ENCODE measurements at regions not wholly inside any gene's neighbourhood (a gene's known extent, or its start where the extent isn't known, plus 50 kb on each side); places are given as distances from the start of the nearest gene placed in this dataset.

- no peak for DNase-seq
Observed at GRCh38 chr7:115883629-115884028, 146.9 kb downstream of the TFEC start.

DNA sequence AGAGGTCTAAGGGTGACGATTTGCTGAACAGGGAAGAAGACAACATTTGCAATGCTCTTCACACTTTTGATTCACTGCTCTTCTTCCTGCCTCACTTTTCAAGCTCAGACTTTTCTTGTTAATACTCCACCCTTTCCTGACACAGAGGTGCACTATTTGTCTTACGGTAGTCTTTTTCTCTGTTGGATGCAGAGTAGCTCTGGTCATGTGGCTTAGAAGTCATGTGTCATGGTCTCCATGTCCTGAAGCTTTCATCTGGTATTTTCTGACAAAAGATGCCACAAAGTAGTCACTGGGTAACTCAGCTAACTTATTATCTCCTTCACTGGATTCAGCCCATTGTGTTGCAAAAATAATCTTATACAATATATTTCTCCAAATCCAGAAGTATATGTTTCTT, 149.1 kb downstream of the TFEC start:
- no peak for DNase-seq

DNA sequence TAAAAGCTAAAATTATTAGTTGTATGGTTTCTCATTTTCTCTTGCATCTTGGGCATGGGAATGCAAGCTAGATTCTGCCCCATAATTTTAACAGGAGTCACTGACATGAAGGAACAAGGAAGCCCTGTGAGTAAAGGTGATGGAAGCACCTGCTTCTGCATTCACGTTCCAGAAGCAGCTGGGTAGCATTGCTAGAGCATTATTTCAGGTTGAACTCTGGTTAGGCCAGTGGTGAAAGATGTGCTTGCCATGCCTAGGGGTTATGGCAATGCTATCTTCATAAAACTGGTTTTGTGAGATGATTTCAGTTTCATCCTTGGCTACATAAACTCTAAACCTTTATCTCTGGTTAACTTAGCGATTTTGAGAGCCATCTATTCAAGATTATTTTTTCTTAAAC, 151.4 kb downstream of the TFEC start:
- no peak for DNase-seq

DNA sequence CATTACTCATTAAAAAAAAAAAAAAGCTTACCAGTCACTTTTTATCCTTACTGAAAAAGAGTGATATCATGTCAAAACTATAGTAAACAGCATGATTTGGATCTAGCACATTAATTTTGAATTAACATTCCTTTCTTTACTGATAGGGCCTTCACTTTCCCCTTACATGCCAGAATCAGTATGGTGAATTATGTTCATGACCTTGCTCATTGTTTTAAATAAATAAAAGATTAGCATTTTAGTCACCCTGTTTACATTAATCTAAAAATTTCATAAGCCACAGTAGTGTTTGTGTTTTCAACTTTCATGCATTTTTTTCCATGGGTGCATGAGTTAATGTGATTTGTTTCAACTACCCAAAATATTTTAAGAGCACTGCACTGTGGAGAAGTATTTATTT, 160.8 kb downstream of the TFEC start:
- no peak for DNase-seq

DNA sequence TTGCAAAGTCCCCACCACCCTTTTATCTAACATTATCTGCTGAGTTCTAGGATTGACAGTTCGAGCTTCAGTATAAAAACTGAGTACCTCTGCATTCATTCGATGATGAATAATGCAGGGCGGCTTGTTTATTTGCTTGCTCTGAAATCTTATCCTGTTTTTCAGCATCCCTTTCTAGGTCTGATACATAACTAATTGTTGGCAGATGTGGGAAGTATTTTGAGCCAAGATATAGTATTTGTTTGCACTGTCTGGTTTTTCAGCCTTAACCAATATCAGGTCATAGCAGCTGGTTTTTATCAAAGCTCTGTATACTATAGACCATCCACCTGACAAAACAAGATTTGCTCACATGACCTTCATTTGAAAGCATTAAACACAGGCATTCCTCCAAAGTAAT, 161.4 kb downstream of the TFEC start:
- DNase-seq, result no peak

- no peak for DNase-seq
Observed at GRCh38 chr7:115868369-115868768, 162.2 kb downstream of the TFEC start.

- DNase-seq, result no peak
Observed at GRCh38 chr7:115864082-115864481, 166.5 kb downstream of the TFEC start.

DNA sequence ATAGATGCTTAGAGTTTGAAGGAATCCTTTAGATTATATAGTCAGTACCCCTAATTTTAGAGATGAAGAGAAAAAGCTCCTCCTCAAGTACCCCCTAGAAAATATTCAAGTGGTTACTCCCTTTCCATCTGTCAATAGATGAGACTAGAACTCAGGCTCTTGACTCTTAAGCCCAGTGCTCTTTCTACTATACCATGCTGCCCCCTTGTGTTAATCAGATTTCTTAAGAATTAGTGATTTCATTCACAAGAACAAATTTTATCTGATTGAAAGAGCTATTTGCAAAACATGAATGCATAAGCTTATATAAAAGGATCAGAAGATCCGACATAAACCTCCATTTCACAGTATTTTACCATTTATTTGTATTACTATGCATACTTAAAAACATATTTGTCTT, 179.3 kb downstream of the TFEC start:
- peak; percentile 33 for DNase-seq

- DNase-seq, result no peak
Observed at GRCh38 chr7:115850774-115851173, 179.8 kb downstream of the TFEC start.

DNA sequence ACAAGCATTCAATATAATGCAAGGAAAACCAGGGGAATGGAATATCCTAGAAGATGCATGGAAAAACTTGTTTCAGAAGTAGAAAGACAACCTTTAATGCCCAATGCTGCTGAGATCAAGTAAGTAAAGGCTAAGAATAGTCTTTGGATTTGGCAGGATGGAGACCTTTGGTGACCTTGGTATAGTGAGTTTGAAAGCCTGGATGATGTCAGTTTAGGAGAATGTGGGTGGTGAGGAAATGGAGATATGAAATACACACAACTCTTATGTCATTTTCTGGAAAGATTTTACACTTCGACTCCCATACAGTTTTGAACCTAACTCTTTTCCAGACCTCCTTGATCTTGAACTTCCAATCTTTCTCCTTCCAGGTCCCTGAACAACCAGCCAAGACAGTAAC, 185.7 kb downstream of the TFEC start:
- no peak for DNase-seq

GRCh38 chr7:115840702-115841101, 189.9 kb downstream of the TFEC start:
- DNase-seq, result no peak

- DNase-seq, result no peak
Observed at GRCh38 chr7:115838829-115839228, 191.7 kb downstream of the TFEC start.

- no peak for DNase-seq
Observed at GRCh38 chr7:115831371-115831770, 199.2 kb downstream of the TFEC start.

DNA sequence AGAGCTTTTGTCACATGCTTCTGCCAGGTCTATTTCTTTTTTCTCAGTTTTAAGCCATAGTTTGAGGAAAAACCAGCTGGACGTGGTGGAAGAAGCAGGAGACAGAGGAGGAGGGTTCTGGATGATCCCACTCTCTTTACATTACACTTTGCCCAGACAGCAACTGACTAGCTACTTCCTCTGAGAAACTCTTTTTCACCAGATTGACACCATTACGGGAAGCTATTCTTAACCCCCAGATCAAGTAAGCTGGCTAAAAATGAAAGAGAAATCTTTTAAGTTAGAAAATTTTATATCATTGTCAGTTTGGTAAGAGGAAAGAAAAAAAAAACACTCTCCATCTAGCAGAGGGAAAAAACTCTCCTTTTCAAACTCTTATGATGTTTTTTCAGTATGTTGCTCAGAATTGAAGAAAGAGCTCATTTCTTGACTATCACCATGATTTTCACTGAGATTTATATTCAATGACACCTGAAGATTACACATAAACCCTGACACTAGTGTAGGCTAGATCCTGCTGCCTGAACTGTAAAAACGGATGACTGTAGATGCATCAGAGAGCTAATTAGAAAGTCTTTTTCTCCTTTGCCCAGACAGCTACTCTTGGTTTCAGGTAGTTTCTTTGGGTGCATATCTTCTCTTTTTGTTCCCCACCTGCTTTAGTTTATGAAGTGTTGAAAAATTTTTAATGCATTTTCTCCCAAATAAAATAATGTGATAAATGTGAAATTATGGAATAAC, 203.1 kb downstream of the TFEC start:
- DNase-seq, result no peak

DNA sequence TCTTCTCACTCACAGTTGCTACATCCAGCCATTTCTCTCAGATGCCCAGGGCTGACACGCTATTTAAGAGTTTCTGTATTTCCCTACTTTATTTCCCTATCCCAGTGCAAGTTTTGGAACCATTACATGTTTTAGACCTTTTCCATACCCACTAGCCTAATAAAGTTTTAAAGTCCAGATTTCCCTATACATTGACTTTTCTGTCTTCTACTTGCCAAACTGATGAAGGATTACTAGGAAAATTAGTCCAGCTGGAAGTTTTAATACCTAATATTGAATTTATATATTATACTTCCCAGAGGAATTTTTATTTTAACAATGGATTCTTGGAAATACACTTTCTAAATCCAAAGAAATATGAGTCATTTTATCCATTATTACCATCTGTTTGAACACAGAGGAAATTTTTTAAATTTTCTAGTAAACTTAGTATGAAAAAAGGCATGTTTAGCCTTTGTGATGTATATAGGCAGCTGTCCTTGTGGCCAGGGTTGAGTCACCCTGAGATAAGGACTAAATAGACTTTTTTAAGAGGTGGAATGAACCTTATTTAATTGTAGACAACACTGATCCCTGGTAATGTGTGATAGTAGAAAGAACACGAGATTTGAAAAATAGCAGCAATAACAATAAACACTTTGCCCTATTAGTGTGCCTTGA, 205.0 kb downstream of the TFEC start:
- no peak for DNase-seq

DNA sequence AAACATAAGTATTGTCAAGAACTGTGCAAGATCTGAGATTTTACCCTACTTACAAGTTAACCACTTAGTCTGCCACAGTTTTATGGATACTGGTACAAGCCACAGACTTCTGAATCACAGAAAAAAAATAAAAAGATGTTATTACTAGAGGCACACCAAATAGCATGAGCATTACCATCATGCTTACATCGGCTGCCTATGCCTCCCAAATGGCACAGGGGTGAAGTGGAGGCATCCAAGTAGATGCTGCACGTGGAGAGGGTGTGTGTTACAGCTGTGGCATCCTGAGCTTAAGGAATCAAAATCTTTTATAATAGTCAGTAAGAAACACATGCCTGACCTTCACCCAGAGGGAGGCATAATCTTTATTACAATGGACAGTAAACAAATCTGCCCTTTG, 207.8 kb downstream of the TFEC start:
- DNase-seq, result no peak

- no peak for DNase-seq
Observed at GRCh38 chr7:115822380-115822779, 208.2 kb downstream of the TFEC start.

- no peak for DNase-seq
Observed at GRCh38 chr7:115816318-115816974, 214.1 kb downstream of the TFEC start.

GRCh38 chr7:115812794-115813193, 217.8 kb downstream of the TFEC start:
- no peak for DNase-seq

DNA sequence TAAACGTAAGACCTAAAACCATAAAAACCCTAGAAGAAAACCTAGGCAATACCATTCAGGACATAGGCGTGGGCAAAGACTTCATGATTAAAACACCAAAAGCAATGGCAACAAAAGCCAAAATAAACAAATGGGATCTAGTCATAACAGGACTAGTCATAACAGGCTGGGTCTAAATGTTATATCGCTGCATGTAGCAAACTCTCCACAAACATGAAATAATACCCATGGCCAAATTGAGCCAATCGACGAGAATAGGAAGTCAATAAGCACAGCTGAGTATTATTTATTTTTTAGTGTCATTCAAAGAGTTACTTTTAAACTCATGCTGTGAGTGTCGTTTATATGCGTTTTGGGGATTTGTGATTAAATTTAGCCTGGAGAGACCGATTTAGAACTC, 225.1 kb downstream of the TFEC start:
- DNase-seq, result peak; percentile 89

DNA sequence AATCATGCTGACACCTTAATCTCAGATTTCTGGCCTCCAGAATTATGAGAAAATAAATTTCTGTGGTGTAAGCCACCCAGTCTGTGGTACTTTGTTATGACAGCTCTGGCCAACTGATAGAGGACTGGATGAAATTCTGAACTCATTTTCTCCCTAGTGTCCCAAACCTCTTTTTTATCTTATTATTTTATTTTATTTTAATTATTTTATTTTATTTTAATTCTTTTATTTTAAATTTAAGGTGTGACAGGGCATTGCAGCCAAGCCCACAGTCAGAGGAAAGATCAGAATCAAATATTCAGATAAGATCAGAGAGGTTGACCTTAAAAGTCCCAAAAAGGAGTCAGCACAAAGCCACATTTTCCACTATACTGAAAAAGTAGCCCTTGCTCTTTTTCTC, 228.1 kb downstream of the TFEC start:
- no peak for DNase-seq

DNA sequence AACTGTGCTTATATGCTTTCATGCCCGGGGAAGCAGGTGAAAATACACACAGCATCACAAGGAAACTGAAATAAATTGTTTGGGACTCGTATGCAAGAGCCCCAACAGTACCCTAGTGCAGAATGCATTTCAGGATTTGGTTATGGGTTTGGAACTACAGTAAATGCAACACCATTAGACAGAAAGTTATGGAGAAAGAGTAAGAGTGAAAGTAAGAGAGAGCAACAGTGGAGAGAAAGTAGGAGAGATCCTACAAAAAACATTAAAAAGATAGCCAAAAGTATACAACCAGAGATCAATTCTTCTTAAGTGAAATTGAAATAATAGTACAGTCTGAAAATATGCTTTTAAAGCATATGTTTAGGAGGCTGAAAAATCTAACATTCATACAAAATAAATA, 231.1 kb downstream of the TFEC start:
- no peak for DNase-seq

GRCh38 chr7:115793958-115794702, 236.4 kb downstream of the TFEC start:
- no peak for DNase-seq

DNA sequence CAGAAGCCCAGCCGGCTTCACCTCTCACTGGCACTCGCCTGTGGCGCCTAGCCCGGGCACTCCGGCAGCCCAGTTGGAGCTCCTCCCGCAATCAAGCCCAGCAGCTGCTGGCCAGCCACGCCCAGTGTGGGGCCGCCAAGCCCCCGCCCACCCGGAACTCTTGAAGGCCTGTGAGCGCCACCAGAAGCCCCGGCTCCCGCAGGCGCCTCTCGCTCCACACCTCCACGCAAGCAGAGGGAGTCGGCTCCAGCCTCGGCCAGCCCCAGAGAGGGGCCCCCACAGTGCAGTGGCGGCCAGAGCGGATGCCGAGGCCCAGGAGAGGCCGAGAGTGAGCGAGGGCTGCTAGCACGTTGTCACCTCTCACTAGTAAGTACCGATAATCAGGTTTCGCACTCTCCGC, 240.7 kb downstream of the TFEC start:
- DNase-seq, result no peak
